Astrocyte of the cerebellum (primary cell): ENCODE measurements at regions not wholly inside any gene's neighbourhood (a gene's known extent, or its start where the extent isn't known, plus 50 kb on each side); places are given as distances from the start of the nearest gene placed in this dataset.

Source experiments
- DNase-seq: peaks from one replicate; pipeline ENCODE4 v3.0.0-alpha.2; 2011; ENCODE audit warnings: low read depth
- H3K4me3 ChIP-seq: 2 replicates; pipeline ENCODE4 v1.5.1; 2011; ENCODE audit warnings: mild to moderate bottlenecking, low read depth, low read length, moderate library complexity
- in situ Hi-C: cut with HindIII; loops from 2 replicates; pipeline ENCODE4 v1.10.0; 2017; ENCODE audit warnings: low sequenced_read_pairs
- TF ChIP-seq, protein P1 (sequence below): IDR thresholded peaks from 2 replicates; pipeline ENCODE4 v1.5.1; 2012; ENCODE audit warnings: low read length, low read depth, moderate library complexity, mild to moderate bottlenecking; ENCODE audit errors: missing control alignments

DNA sequence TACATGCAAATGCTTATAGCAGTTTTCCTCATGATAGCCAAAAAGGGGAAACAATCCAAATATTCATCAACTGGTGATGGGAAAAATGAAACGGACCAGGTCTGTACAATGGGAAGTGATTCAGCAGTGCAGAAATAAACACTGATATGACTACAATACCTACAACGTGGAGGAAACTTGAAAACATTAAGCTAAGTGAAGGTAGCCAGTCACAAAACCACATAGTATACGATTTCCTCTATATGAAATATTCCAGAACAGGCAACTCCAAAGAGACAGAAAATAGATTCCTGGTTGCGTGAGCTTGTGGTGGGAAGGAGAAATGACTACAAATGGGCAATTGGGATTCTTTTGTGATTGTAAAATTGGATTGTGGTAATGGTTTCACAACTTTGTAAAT, 263.1 kb upstream of the PITRM1 start:
- H3K4me3 ChIP-seq, result no peak overlapping the region
- DNase-seq, result no peak
- TF ChIP-seq, protein P1, sequence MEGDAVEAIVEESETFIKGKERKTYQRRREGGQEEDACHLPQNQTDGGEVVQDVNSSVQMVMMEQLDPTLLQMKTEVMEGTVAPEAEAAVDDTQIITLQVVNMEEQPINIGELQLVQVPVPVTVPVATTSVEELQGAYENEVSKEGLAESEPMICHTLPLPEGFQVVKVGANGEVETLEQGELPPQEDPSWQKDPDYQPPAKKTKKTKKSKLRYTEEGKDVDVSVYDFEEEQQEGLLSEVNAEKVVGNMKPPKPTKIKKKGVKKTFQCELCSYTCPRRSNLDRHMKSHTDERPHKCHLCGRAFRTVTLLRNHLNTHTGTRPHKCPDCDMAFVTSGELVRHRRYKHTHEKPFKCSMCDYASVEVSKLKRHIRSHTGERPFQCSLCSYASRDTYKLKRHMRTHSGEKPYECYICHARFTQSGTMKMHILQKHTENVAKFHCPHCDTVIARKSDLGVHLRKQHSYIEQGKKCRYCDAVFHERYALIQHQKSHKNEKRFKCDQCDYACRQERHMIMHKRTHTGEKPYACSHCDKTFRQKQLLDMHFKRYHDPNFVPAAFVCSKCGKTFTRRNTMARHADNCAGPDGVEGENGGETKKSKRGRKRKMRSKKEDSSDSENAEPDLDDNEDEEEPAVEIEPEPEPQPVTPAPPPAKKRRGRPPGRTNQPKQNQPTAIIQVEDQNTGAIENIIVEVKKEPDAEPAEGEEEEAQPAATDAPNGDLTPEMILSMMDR, result no peak
- in situ Hi-C loops, result no loop called here

DNA sequence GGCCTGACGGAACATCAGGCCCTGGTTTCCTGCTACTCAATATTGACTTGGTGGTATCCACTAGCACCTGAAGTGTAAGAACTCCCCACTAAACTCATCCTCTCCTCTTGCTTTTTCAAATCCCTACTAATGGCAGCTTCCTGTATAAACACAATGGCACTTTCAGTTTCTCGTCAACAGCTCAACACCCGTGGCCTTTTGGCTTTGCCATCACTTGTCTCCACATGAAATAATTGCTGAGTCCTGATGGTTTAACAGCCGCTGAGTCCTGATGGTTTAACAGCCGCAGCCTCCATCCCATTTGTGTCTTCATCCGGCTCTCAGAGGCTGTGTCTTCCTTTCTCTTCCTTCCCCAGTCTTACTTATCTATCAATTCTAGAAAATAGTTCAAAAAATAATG, 261.4 kb upstream of the PITRM1 start:
- in situ Hi-C loops, result no loop called here
- no peak for DNase-seq
- TF ChIP-seq, protein P1, result no peak
- H3K4me3 ChIP-seq, result no peak overlapping the region

DNA sequence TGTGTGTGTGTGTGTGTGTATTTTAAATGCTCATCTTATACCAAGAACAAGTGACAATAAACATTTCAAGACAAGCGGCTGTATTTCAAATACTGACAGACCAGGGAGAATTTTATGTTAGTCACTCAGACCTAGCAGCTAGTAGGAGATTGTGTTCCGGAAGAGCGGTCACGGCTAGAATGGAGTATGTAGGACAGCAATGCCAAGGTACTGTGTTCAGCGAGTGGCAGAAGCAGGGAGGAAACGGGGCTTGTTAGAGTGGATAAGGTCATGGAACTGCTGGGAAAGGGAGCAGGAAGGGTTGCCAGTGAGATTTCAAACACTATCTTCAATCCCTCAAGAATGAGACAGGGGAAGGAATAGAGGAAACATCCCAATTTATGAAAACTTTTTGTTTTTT, 260.5 kb upstream of the PITRM1 start:
- no peak overlapping the region for H3K4me3 ChIP-seq
- in situ Hi-C loops, result no loop called here
- TF ChIP-seq, protein P1, result no peak
- no peak for DNase-seq

- in situ Hi-C loops, result no loop called here
- no peak overlapping the region for H3K4me3 ChIP-seq
- no peak for DNase-seq
- TF ChIP-seq, protein P1, result peak; percentile 5
These were observed 259.7 kb upstream of the PITRM1 start for GRCh38 chr10:3432081-3432825.

DNA sequence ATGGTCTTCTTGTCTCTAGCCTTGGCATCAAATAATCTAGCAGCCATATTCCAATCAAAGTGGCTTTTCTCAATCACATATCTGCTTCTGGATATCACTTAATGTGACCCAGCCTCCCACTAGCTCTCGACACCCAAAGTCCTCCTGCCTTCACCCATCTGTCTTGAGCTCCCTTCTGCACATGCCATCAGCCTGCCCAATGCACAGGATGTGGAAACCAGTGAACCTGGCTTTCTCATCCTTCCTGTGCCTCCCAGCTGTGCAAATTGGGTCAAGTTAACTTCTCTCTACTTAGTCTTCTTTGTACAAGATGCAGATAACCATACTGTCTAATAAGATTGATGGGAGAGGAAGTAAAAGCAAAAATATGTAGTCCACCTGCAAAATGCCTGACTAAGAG, 257.9 kb upstream of the PITRM1 start:
- TF ChIP-seq, protein P1, result no peak
- DNase-seq, result no peak
- H3K4me3 ChIP-seq, result no peak overlapping the region
- in situ Hi-C loops, result no loop called here

- in situ Hi-C loops, result no loop called here
- H3K4me3 ChIP-seq, result no peak overlapping the region
- TF ChIP-seq, protein P1, result no peak
- DNase-seq, result no peak
These were observed 257.1 kb upstream of the PITRM1 start for GRCh38 chr10:3429676-3430075.
